OCI-LY3 (cell line): ENCODE measurements at regions not wholly inside any gene's neighbourhood (a gene's known extent, or its start where the extent isn't known, plus 50 kb on each side); places are given as distances from the start of the nearest gene placed in this dataset.

ENCODE experiments used
- CTCF ChIP-seq: fragments of 200-600, 300-600 bp; sonication (generic); IDR thresholded peaks from 2 replicates; pipeline ENCODE4 v1.5.1; 2014; ENCODE audit warnings: antibody characterized with exemption, low read length, low read depth
- EZH2phosphoT487 ChIP-seq: fragments of 200-600 bp; shearing (Covaris generic); IDR thresholded peaks from 2 replicates; pipeline ENCODE4 v1.6.1; 2018; ENCODE audit warnings: antibody characterized with exemption, mixed run types, low read depth

- TF ChIP-seq CTCF (no peak), EZH2phosphoT487 (no peak)
Measured at GRCh38 chr15:69673291-69673881, 220.8 kb downstream of the RPLP1 start.
